ENCODE measurements at regions not wholly inside any gene's neighbourhood (a gene's known extent, or its start where the extent isn't known, plus 50 kb on each side); places are given as distances from the start of the nearest gene placed in this dataset.

DNA sequence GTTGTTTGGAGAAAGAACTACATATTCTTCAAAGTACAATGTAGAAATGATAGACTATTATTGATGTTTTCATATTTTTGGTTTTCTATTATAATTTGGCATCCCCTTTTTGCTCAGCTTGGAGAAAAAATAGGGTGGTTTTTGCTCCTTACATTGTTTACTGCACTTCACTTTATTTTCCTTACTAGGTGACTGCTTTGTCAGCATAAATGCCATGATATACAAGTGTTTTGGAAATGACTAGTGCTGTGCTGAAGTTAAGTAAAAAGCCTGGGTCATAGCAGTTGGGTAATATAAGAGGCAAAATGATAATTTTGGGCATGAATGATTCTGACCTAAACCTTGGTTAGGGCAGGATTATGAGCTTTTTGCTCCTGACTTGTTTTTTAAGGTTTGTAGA is 250.9 kb downstream of the KCNS3 start:
- no peak for TF ChIP-seq EZH2 (IDR thresholded peaks at IDR 0.05; ENCODE audit: borderline replicate concordance, low read length)
- TF ChIP-seq CTCF (conservative IDR thresholded peaks at IDR 0.05 in 1 of 2, IDR thresholded peaks at IDR 0.05 in 1 of 2; ENCODE audit: extremely low read depth in 1 of 2, insufficient read depth in 1 of 2, low read depth in 1 of 2, low read length in 2 of 2) = no peak
